Gastrocnemius medialis (tissue), 4 donors: ENCODE measurements at regions not wholly inside any gene's neighbourhood (a gene's known extent, or its start where the extent isn't known, plus 50 kb on each side); places are given as distances from the start of the nearest gene placed in this dataset.
"Not testable (repeated sequence)": the region's sequence is repeated elsewhere in the genome, so short reads cannot be mapped to it uniquely, and the experiment has no call there.

ENCODE experiments used
- ATAC-seq, 2 donors: fragments of 150-250 bp; one replicate each; pipeline ENCODE4 v1.9.1; 2016
- DNase-seq, 2 donors: peaks; one replicate each; pipeline ENCODE4 v3.0.0-alpha.2; 2019
- H3K27ac ChIP-seq, 4 donors: fragments of 200-600 bp; sonication (generic); 1 replicate in 1 of 4; 2 replicates in 3 of 4; pipeline ENCODE4 v1.5.1; 2016 to 2018; ENCODE audit warnings: mild to moderate bottlenecking in 2 of 4, moderate library complexity in 1 of 4
- H3K27me3 ChIP-seq, 3 donors: fragments of 200-600 bp; sonication (generic) in 2 of 3; 1 replicate in 1 of 3; 2 replicates in 2 of 3; pipeline versions ENCODE4 v1.5.1 to v1.6.0; 2016 to 2019; ENCODE audit warnings: mild to moderate bottlenecking in 1 of 3, moderate library complexity in 1 of 3
- H3K36me3 ChIP-seq, 2 donors: fragments of 200-600 bp; sonication (generic) in 1 of 2; one replicate each; pipeline ENCODE4 v1.5.1; 2017 to 2018
- H3K4me1 ChIP-seq, 2 donors: fragments of 200-600 bp; sonication (generic) in 1 of 2; one replicate each; pipeline ENCODE4 v1.5.1; 2016 to 2017; ENCODE audit warnings: mild to moderate bottlenecking in 2 of 2
- H3K4me3 ChIP-seq, 4 donors: fragments of 200-600 bp; sonication (generic) in 3 of 4; 1 replicate in 1 of 4; 2 replicates in 3 of 4; pipeline ENCODE4 v1.5.1; 2016 to 2019; ENCODE audit warnings: mild to moderate bottlenecking in 2 of 4
- H3K9me3 ChIP-seq, 3 donors: fragments of 200-600 bp; sonication (generic) in 2 of 3; 1 replicate in 1 of 3; 2 replicates in 2 of 3; pipeline ENCODE4 v1.5.1; 2016 to 2019
- CTCF ChIP-seq, 5 experiments: fragments of 450-650 bp in 3 of 5; fragments of 200-600 bp in 2 of 5; sonication (generic) in 2 of 5; IDR thresholded peaks in 4 of 5; conservative IDR thresholded peaks in 1 of 5; 1 replicate in 4 of 5; 2 replicates in 1 of 5; pipeline ENCODE4 v1.5.1; 2016 to 2019; ENCODE audit warnings: antibody characterized with exemption in 5 of 5, mild to moderate bottlenecking in 3 of 5, moderate library complexity in 3 of 5
- POLR2A ChIP-seq, 2 donors: fragments of 450-650 bp; IDR thresholded peaks; one replicate each; pipeline ENCODE4 v1.6.1; 2017; ENCODE audit warnings: antibody characterized with exemption in 2 of 2, mild to moderate bottlenecking in 2 of 2, moderate library complexity in 2 of 2
- in situ Hi-C, 4 donors: fragments of 200-750 bp; cut with MboI; loops; one replicate each; pipeline versions ENCODE4 v1.15.0 to v1.8.0; 2017; ENCODE audit warnings: low sequenced_read_pairs in 4 of 4
- intact Hi-C: fragments of 100-400 bp; cut with DNase I; formaldehyde crosslinking; loops from one replicate; pipeline ENCODE4 v1.15.1; 2023; ENCODE audit warnings: low total_unique reads

GRCh38 chr1:169051171-169051570 is 55.3 kb upstream of the ATP1B1 start:
- intact Hi-C loops: no loop called here
- Histone ChIP-seq H3K9me3 (no peaks in the 10 kb centered on the region), H3K4me3 (no peak overlapping the region), H3K4me1 (no peaks in the 10 kb centered on the region), H3K27me3 (no peaks in the 10 kb centered on the region), H3K36me3 (no peaks in the 10 kb centered on the region), H3K27ac (no peak overlapping the region)
- TF ChIP-seq POLR2A (IDR thresholded peaks at IDR 0.05): no peak
- no peak for TF ChIP-seq CTCF (IDR thresholded peaks at IDR 0.05 in 4 of 5, conservative IDR thresholded peaks at IDR 0.05 in 1 of 5)
- DNase-seq (no peak), ATAC-seq (no peak)
- in situ Hi-C loops: no loop called here

GRCh38 chr1:169052171-169052570 is 54.3 kb upstream of the ATP1B1 start:
- H3K9me3 ChIP-seq, H3K36me3 ChIP-seq, H3K4me1 ChIP-seq, H3K27me3 ChIP-seq, intact Hi-C loops, ATAC-seq, in situ Hi-C loops, DNase-seq, H3K4me3 ChIP-seq, H3K27ac ChIP-seq: not testable (repeated sequence)

- intact Hi-C loops: no loop called here
- DNase-seq: no peak
- ATAC-seq: no peak
- H3K9me3 ChIP-seq: no peaks in the 10 kb centered on the region
- no peaks in the 10 kb centered on the region for H3K4me1 ChIP-seq
- no peaks in the 10 kb centered on the region for H3K36me3 ChIP-seq
- H3K27ac ChIP-seq: no peak overlapping the region
- TF ChIP-seq CTCF (IDR thresholded peaks at IDR 0.05 in 4 of 5, conservative IDR thresholded peaks at IDR 0.05 in 1 of 5) (no peak), POLR2A (IDR thresholded peaks at IDR 0.05) (no peak)
- no peak overlapping the region for H3K4me3 ChIP-seq
- in situ Hi-C loops: no loop called here
- H3K27me3 ChIP-seq: no peaks in the 10 kb centered on the region
These were observed 53.8 kb upstream of the ATP1B1 start for GRCh38 chr1:169052727-169053126.

- intact Hi-C loops: no loop called here
- DNase-seq (no peak), ATAC-seq (no peak)
- Histone ChIP-seq H3K9me3 (no peaks in the 10 kb centered on the region), H3K27me3 (no peaks in the 10 kb centered on the region), H3K4me3 (no peak overlapping the region), H3K27ac (no peak overlapping the region), H3K4me1 (no peaks in the 10 kb centered on the region), H3K36me3 (no peaks in the 10 kb centered on the region)
- in situ Hi-C loops: no loop called here
- no peak for TF ChIP-seq POLR2A (IDR thresholded peaks at IDR 0.05)
- no peak for TF ChIP-seq CTCF (IDR thresholded peaks at IDR 0.05 in 4 of 5, conservative IDR thresholded peaks at IDR 0.05 in 1 of 5)
These were observed 53.3 kb upstream of the ATP1B1 start for GRCh38 chr1:169053196-169053595.
